Activated CD8-positive, alpha-beta memory T cell treated with anti-CD3 and anti-CD28 coated beads, Interleukin-2, amount 10 ng/mL, durations not matched to agents 7 days and 5 days (primary cell): ENCODE measurements at regions not wholly inside any gene's neighbourhood (a gene's known extent, or its start where the extent isn't known, plus 50 kb on each side); places are given as distances from the start of the nearest gene placed in this dataset.

ENCODE experiments used
- ATAC-seq: fragments of 150-1000 bp; cut with Tn5 transposase; one replicate; pipeline ENCODE4 v1.10.0; 2021; ENCODE audit warnings: moderate library complexity
- CTCF ChIA-PET: fragments of 350-600 bp; sonication (Branson Sonifier 250); formaldehyde crosslinking; loops from one replicate; lab custom pipeline; 2021; ENCODE audit warnings: antibody characterized with exemption; lab: Charles Lee
- DNase-seq: peaks from one replicate; pipeline ENCODE4 v3.0.0-alpha.2; 2020
- H3K27ac Mint-ChIP-seq: one replicate; pipeline ENCODE4 v1.8.0; 2021; ENCODE audit warnings: mild to moderate bottlenecking, mixed read lengths
- H3K27me3 Mint-ChIP-seq: one replicate; pipeline ENCODE4 v1.8.0; 2021; ENCODE audit warnings: mixed read lengths
- H3K36me3 Mint-ChIP-seq: one replicate; pipeline ENCODE4 v1.8.0; 2021; ENCODE audit warnings: mild to moderate bottlenecking, mixed read lengths
- H3K4me1 Mint-ChIP-seq: one replicate; pipeline ENCODE4 v1.8.0; 2021; ENCODE audit warnings: mixed read lengths
- H3K4me3 Mint-ChIP-seq: one replicate; pipeline ENCODE4 v1.8.0; 2021; ENCODE audit warnings: mild to moderate bottlenecking, moderate library complexity, mixed read lengths
- H3K9me3 Mint-ChIP-seq: one replicate; pipeline ENCODE4 v1.8.0; 2022; ENCODE audit warnings: low read depth, mixed read lengths

GRCh38 chr3:190252080-190252479 lies 70.2 kb downstream of the CLDN1 start:
- H3K9me3 Mint-ChIP-seq: no peaks in the 10 kb centered on the region
- no peak overlapping the region for H3K4me3 Mint-ChIP-seq
- CTCF ChIA-PET: no interaction called here
- DNase-seq: no peak
- ATAC-seq: no peak
- no peaks in the 10 kb centered on the region for H3K36me3 Mint-ChIP-seq
- H3K4me1 Mint-ChIP-seq: no peaks in the 10 kb centered on the region
- no peak overlapping the region for H3K27ac Mint-ChIP-seq
- no peaks in the 10 kb centered on the region for H3K27me3 Mint-ChIP-seq

- ATAC-seq: no peak
- DNase-seq: no peak
- H3K9me3 Mint-ChIP-seq: peaks cover 5% of the 10 kb centered on the region
- H3K27me3 Mint-ChIP-seq: no peaks in the 10 kb centered on the region
- no peaks in the 10 kb centered on the region for H3K4me1 Mint-ChIP-seq
- CTCF ChIA-PET: no interaction called here
- H3K4me3 Mint-ChIP-seq: no peak overlapping the region
- no peaks in the 10 kb centered on the region for H3K36me3 Mint-ChIP-seq
- H3K27ac Mint-ChIP-seq: no peak overlapping the region
These were observed 72.8 kb downstream of the CLDN1 start for GRCh38 chr3:190249414-190249813.

- Mint-ChIP-seq H3K36me3 (peaks cover 2% of the 10 kb centered on the region), H3K27ac (no peak overlapping the region), H3K4me3 (no peak overlapping the region), H3K9me3 (peaks cover 5% of the 10 kb centered on the region), H3K4me1 (no peaks in the 10 kb centered on the region), H3K27me3 (no peaks in the 10 kb centered on the region)
- DNase-seq: no peak
- CTCF ChIA-PET: no interaction called here
- ATAC-seq: no peak
These were observed 80.1 kb downstream of the CLDN1 start for GRCh38 chr3:190242147-190242546.

GRCh38 chr3:190239325-190239724 lies 82.9 kb downstream of the CLDN1 start:
- CTCF ChIA-PET: no interaction called here
- Mint-ChIP-seq H3K36me3 (peaks cover 2% of the 10 kb centered on the region), H3K4me3 (no peak overlapping the region), H3K27ac (no peak overlapping the region), H3K4me1 (no peaks in the 10 kb centered on the region), H3K27me3 (peaks cover 3% of the 10 kb centered on the region), H3K9me3 (no peaks in the 10 kb centered on the region)
- ATAC-seq: no peak
- DNase-seq: no peak

GRCh38 chr3:190238871-190239270 lies 83.4 kb downstream of the CLDN1 start:
- H3K4me1 Mint-ChIP-seq: no peaks in the 10 kb centered on the region
- CTCF ChIA-PET: no interaction called here
- H3K27me3 Mint-ChIP-seq: peaks cover 5% of the 10 kb centered on the region
- H3K9me3 Mint-ChIP-seq: no peaks in the 10 kb centered on the region
- peaks cover 2% of the 10 kb centered on the region for H3K36me3 Mint-ChIP-seq
- H3K27ac Mint-ChIP-seq: no peak overlapping the region
- ATAC-seq (no peak), DNase-seq (no peak)
- H3K4me3 Mint-ChIP-seq: no peak overlapping the region

- ATAC-seq (no peak), DNase-seq (no peak)
- CTCF ChIA-PET: interaction anchor here (1.0 kb wide), 1 partner anchor 14 kb away, joined by 3 read pairs; no protein-coding TSS in a partner anchor
- Mint-ChIP-seq H3K27me3 (peaks cover 5% of the 10 kb centered on the region), H3K27ac (no peak overlapping the region), H3K4me1 (no peaks in the 10 kb centered on the region), H3K36me3 (no peaks in the 10 kb centered on the region), H3K9me3 (no peaks in the 10 kb centered on the region), H3K4me3 (no peak overlapping the region)
These were observed 87.6 kb downstream of the CLDN1 start for GRCh38 chr3:190234621-190235020.

- Mint-ChIP-seq H3K9me3 (no peaks in the 10 kb centered on the region), H3K4me1 (no peaks in the 10 kb centered on the region), H3K36me3 (no peaks in the 10 kb centered on the region), H3K27me3 (peaks cover 2% of the 10 kb centered on the region), H3K4me3 (no peak overlapping the region), H3K27ac (no peak overlapping the region)
- DNase-seq (no peak), ATAC-seq (no peak)
- CTCF ChIA-PET: no interaction called here
These were observed 92.4 kb downstream of the CLDN1 start for GRCh38 chr3:190229632-190230424.

GRCh38 chr3:190227064-190227463 lies 95.2 kb downstream of the CLDN1 start:
- Mint-ChIP-seq H3K4me3 (no peak overlapping the region), H3K9me3 (no peaks in the 10 kb centered on the region), H3K27me3 (no peaks in the 10 kb centered on the region), H3K4me1 (no peaks in the 10 kb centered on the region), H3K27ac (no peak overlapping the region), H3K36me3 (no peaks in the 10 kb centered on the region)
- CTCF ChIA-PET: no interaction called here
- no peak for DNase-seq
- no peak for ATAC-seq

GRCh38 chr3:190224863-190225692 lies 97.2 kb downstream of the CLDN1 start:
- no peak for ATAC-seq
- no peaks in the 10 kb centered on the region for H3K36me3 Mint-ChIP-seq
- H3K27ac Mint-ChIP-seq: no peak overlapping the region
- CTCF ChIA-PET: interaction anchor here (1.0 to 1.6 kb wide), 3 partner anchors 9 to 97 kb away, joined by 3 to 6 read pairs (median 4); partner anchors contain the start of gene CLDN1
- no peak overlapping the region for H3K4me3 Mint-ChIP-seq
- H3K27me3 Mint-ChIP-seq: no peaks in the 10 kb centered on the region
- no peak for DNase-seq
- H3K9me3 Mint-ChIP-seq: no peaks in the 10 kb centered on the region
- H3K4me1 Mint-ChIP-seq: no peaks in the 10 kb centered on the region

GRCh38 chr3:190224456-190224855 lies 97.8 kb downstream of the CLDN1 start:
- CTCF ChIA-PET: interaction anchor here (1.0 to 1.6 kb wide), 2 partner anchors 97 to 98 kb away, joined by 3 to 4 read pairs; partner anchors contain the start of gene CLDN1
- DNase-seq (no peak), ATAC-seq (no peak)
- Mint-ChIP-seq H3K4me1 (no peaks in the 10 kb centered on the region), H3K4me3 (no peak overlapping the region), H3K36me3 (no peaks in the 10 kb centered on the region), H3K9me3 (no peaks in the 10 kb centered on the region), H3K27ac (no peak overlapping the region), H3K27me3 (no peaks in the 10 kb centered on the region)

- Mint-ChIP-seq H3K27ac (no peak overlapping the region), H3K9me3 (no peaks in the 10 kb centered on the region), H3K36me3 (no peaks in the 10 kb centered on the region), H3K4me1 (no peaks in the 10 kb centered on the region), H3K4me3 (no peak overlapping the region), H3K27me3 (no peaks in the 10 kb centered on the region)
- CTCF ChIA-PET: no interaction called here
- no peak for ATAC-seq
- DNase-seq: no peak
These were observed 99.3 kb downstream of the CLDN1 start for GRCh38 chr3:190222916-190223315.

GRCh38 chr3:190222360-190222759 lies 99.9 kb downstream of the CLDN1 start:
- CTCF ChIA-PET: no interaction called here
- H3K9me3 Mint-ChIP-seq: no peaks in the 10 kb centered on the region
- H3K27ac Mint-ChIP-seq: no peak overlapping the region
- no peaks in the 10 kb centered on the region for H3K36me3 Mint-ChIP-seq
- H3K27me3 Mint-ChIP-seq: no peaks in the 10 kb centered on the region
- H3K4me3 Mint-ChIP-seq: no peak overlapping the region
- no peaks in the 10 kb centered on the region for H3K4me1 Mint-ChIP-seq
- DNase-seq (no peak), ATAC-seq (no peak)

GRCh38 chr3:190220362-190220761 lies 99.7 kb upstream of the P3H2 start:
- H3K27ac Mint-ChIP-seq: no peak overlapping the region

More at GRCh38 chr3:190220362-190220761, 99.7 kb upstream of the P3H2 start:
- DNase-seq: no peak
- H3K36me3 Mint-ChIP-seq: no peaks in the 10 kb centered on the region
- no peaks in the 10 kb centered on the region for H3K4me1 Mint-ChIP-seq
- H3K4me3 Mint-ChIP-seq: no peak overlapping the region
- no peak for ATAC-seq
- H3K9me3 Mint-ChIP-seq: no peaks in the 10 kb centered on the region
- no peaks in the 10 kb centered on the region for H3K27me3 Mint-ChIP-seq
- CTCF ChIA-PET: interaction anchor here (1.1 kb wide), 1 partner anchor 15 kb away, joined by 3 read pairs; no protein-coding TSS in a partner anchor
